ENCODE measurements at regions not wholly inside any gene's neighbourhood (a gene's known extent, or its start where the extent isn't known, plus 50 kb on each side); places are given as distances from the start of the nearest gene placed in this dataset.

DNA sequence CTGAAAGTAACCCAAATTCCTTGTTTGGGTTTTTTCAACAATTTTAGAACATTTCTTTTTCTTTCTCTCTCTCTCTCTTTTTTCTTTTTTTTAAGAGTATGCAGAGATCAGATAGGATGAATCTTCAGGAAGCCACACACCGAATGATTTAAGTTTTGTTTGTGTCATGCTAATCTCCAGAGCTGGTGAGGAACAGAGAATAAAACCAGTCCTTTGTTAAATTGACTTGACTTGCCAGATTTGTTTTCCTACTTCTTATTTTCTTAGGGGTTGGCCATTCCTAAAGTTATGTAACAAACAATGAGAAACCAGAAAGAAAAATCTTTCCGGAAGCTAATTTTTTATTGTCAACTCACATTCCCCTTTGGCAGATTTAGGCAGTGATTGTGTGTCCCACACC, 1669.3 kb upstream of the CDH6 start:
- Histone ChIP-seq H3K4me1 (ENCODE audit: control insufficient read depth in 1 of 2, low read depth in 2 of 2) (no peaks in the 10 kb centered on the region), H3K4me3 (no peak overlapping the region), H3K27me3 (replicated peaks; ENCODE audit: insufficient read depth) (no peaks in the 10 kb centered on the region), H3K9me3 (no peaks in the 10 kb centered on the region), H3K27ac (no peak overlapping the region), H3K36me3 (no peaks in the 10 kb centered on the region)
- DNase-seq (ENCODE audit: low spot score) = no peak
- ATAC-seq (ENCODE audit: insufficient number of reproducible peaks, low FRiP score, low read depth) = no peak
- TF ChIP-seq, protein P1, sequence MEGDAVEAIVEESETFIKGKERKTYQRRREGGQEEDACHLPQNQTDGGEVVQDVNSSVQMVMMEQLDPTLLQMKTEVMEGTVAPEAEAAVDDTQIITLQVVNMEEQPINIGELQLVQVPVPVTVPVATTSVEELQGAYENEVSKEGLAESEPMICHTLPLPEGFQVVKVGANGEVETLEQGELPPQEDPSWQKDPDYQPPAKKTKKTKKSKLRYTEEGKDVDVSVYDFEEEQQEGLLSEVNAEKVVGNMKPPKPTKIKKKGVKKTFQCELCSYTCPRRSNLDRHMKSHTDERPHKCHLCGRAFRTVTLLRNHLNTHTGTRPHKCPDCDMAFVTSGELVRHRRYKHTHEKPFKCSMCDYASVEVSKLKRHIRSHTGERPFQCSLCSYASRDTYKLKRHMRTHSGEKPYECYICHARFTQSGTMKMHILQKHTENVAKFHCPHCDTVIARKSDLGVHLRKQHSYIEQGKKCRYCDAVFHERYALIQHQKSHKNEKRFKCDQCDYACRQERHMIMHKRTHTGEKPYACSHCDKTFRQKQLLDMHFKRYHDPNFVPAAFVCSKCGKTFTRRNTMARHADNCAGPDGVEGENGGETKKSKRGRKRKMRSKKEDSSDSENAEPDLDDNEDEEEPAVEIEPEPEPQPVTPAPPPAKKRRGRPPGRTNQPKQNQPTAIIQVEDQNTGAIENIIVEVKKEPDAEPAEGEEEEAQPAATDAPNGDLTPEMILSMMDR (IDR thresholded peaks at IDR 0.05) = no peak

DNA sequence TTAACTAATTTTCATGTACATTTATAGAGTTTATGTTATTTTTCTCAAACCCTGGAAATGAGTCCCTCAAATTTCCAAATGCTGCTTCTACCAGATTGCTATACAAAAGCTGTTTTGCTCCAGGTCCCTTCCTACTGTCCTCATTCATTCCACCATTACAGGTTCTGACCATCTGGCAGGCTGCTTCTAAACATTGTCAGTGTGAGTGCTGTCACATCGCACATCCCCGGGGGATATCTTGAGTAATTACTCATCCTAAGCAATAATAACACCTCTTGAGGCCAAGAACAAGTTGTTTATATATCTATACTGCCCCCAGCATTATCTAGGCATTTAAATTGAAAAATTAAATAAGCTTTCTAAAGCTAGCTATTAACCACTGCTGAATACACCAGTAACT, 1675.3 kb upstream of the CDH6 start:
- Histone ChIP-seq H3K4me3 (no peak overlapping the region), H3K4me1 (ENCODE audit: control insufficient read depth in 1 of 2, low read depth in 2 of 2) (no peaks in the 10 kb centered on the region), H3K9me3 (no peaks in the 10 kb centered on the region), H3K27ac (no peak overlapping the region), H3K36me3 (no peaks in the 10 kb centered on the region), H3K27me3 (replicated peaks; ENCODE audit: insufficient read depth) (no peaks in the 10 kb centered on the region)
- TF ChIP-seq, protein P1 (IDR thresholded peaks at IDR 0.05) = no peak
- DNase-seq (ENCODE audit: low spot score) (no peak), ATAC-seq (ENCODE audit: insufficient number of reproducible peaks, low FRiP score, low read depth) (no peak)

DNA sequence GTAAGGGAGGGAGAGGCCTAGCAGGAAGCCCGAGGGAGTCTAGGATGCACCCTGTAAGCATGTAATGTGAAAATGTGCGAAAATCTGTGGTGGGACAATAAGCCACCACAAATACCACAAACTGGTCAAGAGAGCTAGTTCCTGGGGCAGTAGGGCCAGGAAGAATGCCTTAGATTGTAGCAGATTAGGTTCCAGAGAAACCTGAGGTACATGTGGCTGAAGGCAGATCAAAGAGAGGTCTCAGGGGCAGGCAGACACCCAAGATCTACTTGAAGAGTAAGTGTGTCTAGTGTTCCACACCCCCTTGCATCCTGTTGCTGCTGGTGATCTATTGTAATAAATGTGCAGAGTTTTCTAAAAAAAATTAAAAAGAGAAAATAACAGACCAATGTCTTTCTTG, 1677.3 kb upstream of the CDH6 start:
- TF ChIP-seq, protein P1 (IDR thresholded peaks at IDR 0.05) = no peak
- no peak overlapping the region for H3K4me3 ChIP-seq
- no peak overlapping the region for H3K27ac ChIP-seq
- DNase-seq (ENCODE audit: low spot score) = no peak
- no peaks in the 10 kb centered on the region for H3K9me3 ChIP-seq
- no peaks in the 10 kb centered on the region for H3K27me3 ChIP-seq (replicated peaks; ENCODE audit: insufficient read depth)
- no peaks in the 10 kb centered on the region for H3K4me1 ChIP-seq (ENCODE audit: control insufficient read depth in 1 of 2, low read depth in 2 of 2)
- H3K36me3 ChIP-seq = no peaks in the 10 kb centered on the region
- ATAC-seq (ENCODE audit: insufficient number of reproducible peaks, low FRiP score, low read depth) = no peak

DNA sequence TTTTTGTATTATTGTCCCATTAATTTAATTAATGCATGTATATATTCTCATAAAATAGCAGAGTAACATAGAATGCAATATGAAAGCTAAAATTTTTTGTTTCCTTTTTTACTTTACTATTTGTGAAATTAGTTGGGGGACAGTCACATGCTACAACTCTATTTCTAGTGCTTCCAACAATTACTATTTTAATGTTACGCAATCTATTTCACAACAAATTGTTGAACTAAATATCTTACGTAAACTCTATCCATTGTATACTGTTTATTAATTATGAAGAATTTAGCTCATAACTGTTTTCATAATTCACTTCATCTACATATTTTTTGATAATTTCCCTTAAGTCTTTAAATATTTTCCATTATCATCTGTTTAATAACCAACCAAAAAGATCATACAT, 1685.4 kb upstream of the CDH6 start:
- no peaks in the 10 kb centered on the region for H3K4me1 ChIP-seq (ENCODE audit: control insufficient read depth in 1 of 2, low read depth in 2 of 2)
- H3K36me3 ChIP-seq = no peaks in the 10 kb centered on the region
- DNase-seq (ENCODE audit: low spot score) (no peak), ATAC-seq (ENCODE audit: insufficient number of reproducible peaks, low FRiP score, low read depth) (no peak)
- H3K9me3 ChIP-seq = no peaks in the 10 kb centered on the region
- H3K4me3 ChIP-seq = no peak overlapping the region
- H3K27ac ChIP-seq = no peak overlapping the region
- TF ChIP-seq, protein P1 (IDR thresholded peaks at IDR 0.05) = no peak
- no peaks in the 10 kb centered on the region for H3K27me3 ChIP-seq (replicated peaks; ENCODE audit: insufficient read depth)

DNA sequence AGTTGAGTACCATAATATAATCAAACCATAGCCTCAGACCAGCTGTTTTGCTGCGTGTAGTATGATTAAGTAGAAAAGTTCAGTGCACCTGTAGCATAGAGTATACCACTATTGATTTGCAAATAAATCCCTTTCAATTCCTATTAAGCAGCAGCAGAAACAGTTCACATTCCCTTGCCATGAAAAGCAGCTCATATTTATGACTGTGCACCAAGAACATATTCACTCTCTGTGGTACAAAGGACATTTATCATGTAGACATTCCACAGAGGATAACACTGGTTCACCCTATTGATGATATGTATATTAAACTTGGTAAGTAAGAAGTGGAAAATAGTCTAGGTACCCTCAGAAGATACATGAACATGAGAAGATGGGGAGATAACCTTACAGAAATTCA, 1689.1 kb upstream of the CDH6 start:
- ATAC-seq (ENCODE audit: insufficient number of reproducible peaks, low FRiP score, low read depth) = no peak

More for the DNA sequence above, 1689.1 kb upstream of the CDH6 start:
- TF ChIP-seq, protein P1 (IDR thresholded peaks at IDR 0.05) = no peak
- no peaks in the 10 kb centered on the region for H3K4me1 ChIP-seq (ENCODE audit: control insufficient read depth in 1 of 2, low read depth in 2 of 2)
- DNase-seq (ENCODE audit: low spot score) = no peak
- H3K36me3 ChIP-seq = no peaks in the 10 kb centered on the region
- no peaks in the 10 kb centered on the region for H3K27me3 ChIP-seq (replicated peaks; ENCODE audit: insufficient read depth)
- no peak overlapping the region for H3K27ac ChIP-seq
- no peak overlapping the region for H3K4me3 ChIP-seq
- H3K9me3 ChIP-seq = no peaks in the 10 kb centered on the region
